Epithelial cell of proximal tubule (primary cell): ENCODE measurements at regions not wholly inside any gene's neighbourhood (a gene's known extent, or its start where the extent isn't known, plus 50 kb on each side); places are given as distances from the start of the nearest gene placed in this dataset.
A peak's percentile ranks its signal among the peaks of the same experiment; 100 is the strongest.

Experiments
- DNase-seq: peaks from one replicate; pipeline ENCODE4 v3.0.0-alpha.2; 2011; ENCODE audit warnings: low read depth
- H3K4me3 ChIP-seq: 2 replicates; pipeline ENCODE4 v1.5.1; 2011; ENCODE audit warnings: low read depth, mild to moderate bottlenecking, low read length
- CTCF ChIP-seq: conservative IDR thresholded peaks from 2 replicates; pipeline ENCODE4 v1.5.1; 2012; ENCODE audit warnings: low read depth, mild to moderate bottlenecking, low read length

DNA sequence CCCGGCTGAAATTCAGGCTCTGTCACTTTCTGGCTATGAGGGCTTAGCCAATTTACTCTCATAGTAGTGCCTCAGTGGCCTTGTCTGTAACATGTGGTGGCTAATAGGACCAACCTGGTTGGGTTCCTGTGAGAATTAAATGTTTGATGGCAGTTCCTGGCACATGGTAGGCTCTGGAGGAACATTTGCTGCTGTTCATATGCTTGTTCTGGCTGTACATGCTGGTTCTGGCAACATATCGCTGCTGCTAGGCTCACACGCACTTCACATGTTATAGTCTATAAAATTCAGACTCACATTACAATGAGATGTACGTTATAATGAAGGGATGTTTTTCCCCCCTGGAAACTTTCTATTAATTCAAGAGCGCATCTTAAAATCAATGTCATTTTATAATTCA is 417.7 kb upstream of the GYPC start:
- no peak for DNase-seq
- no peak overlapping the region for H3K4me3 ChIP-seq
- no peak for TF ChIP-seq CTCF

DNA sequence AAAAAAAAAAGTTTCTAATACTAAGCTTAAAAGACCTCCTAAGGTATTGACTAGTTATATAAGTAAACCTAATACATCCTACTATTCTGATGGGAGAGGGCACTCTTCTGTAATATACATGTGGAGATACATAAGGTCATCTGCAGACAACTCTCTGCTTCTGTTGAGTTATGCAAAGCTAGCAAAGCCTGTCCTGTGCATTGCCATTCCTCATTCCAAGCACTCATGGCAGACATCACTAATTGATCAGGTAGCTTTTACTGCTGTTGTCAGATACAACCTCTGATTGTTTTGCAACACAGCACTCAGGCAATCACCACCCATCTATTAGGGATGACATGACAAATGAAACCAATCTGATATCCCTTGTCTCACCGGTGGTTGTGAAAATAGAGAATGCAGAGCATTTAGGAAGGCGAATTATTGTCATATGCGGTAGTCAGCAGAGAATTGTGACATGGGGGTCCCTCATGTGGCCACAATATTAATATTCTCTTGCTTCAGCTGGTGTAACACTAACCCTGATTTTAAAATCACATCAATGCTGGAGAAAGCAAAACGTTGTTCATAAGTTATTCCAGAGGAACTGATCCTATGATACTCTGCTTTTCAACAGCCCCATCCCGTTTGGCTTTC is 416.5 kb upstream of the GYPC start:
- H3K4me3 ChIP-seq: no peak overlapping the region
- no peak for TF ChIP-seq CTCF
- no peak for DNase-seq

- TF ChIP-seq CTCF: no peak
- no peak for DNase-seq
- no peak overlapping the region for H3K4me3 ChIP-seq
Observed at GRCh38 chr2:126241001-126241400, 415.0 kb upstream of the GYPC start.

DNA sequence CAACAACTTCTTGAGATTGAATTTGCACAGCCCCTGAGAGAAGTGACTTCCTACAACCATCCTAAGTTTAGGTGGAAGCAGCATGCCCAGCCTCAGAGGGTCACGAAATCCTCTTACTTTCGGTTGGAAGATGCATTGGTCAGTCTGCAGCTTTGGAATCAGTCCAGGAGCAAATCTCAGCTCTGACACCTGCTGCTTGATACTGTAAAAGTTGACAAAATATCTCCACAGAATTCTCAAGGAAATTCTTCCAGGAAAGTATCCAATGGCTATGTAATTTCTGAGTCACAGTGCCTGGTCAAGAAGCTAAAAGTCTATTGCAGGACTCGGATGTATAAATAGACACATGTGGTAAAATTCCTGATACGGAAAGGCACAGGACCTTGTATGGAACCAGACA is 414.5 kb upstream of the GYPC start:
- H3K4me3 ChIP-seq: no peak overlapping the region
- TF ChIP-seq CTCF: no peak
- no peak for DNase-seq

- H3K4me3 ChIP-seq: no peak overlapping the region
- no peak for DNase-seq
- peak; percentile 45 for TF ChIP-seq CTCF
Observed at GRCh38 chr2:126244937-126245336, 411.0 kb upstream of the GYPC start.

DNA sequence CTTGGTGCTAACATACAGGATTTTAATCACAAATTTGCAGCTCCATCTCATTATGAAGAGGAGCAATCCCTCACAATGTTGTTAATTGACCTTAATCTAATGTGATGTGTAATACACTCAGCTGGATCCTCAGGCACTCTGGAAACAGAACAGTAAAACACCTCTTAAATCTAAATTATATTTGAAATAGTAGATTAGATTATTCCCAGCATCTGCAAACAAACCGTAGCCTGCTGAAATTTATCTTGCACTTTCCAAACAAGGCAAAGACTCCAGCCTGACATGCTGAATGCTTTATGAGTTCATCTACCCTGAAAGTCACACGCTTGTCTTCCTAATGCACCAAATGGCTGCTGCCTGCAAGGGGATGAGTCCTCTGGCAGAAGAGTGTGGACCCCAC is 402.3 kb upstream of the GYPC start:
- H3K4me3 ChIP-seq: no peak overlapping the region
- no peak for DNase-seq
- no peak for TF ChIP-seq CTCF

GRCh38 chr2:126264625-126265024 is 391.3 kb upstream of the GYPC start:
- TF ChIP-seq CTCF: no peak
- no peak for DNase-seq
- no peak overlapping the region for H3K4me3 ChIP-seq
